Pancreas (tissue), 10 donors: ENCODE measurements at regions not wholly inside any gene's neighbourhood (a gene's known extent, or its start where the extent isn't known, plus 50 kb on each side); places are given as distances from the start of the nearest gene placed in this dataset.

Source experiments
- ATAC-seq, 4 donors: fragments of 200-7000 bp; cut with Tn5 transposase; one replicate each; pipeline versions ENCODE4 v1.8.0 to v1.9.1; 2020; ENCODE audit warnings: mild to moderate bottlenecking in 4 of 4, moderate library complexity in 4 of 4
- DNase-seq, 6 donors: peaks; one replicate each; pipeline ENCODE4 v3.0.0-alpha.2; 2020
- FAIRE-seq: peaks from 2 replicates; lab custom pipeline; 2012; peaks lifted over from hg19 to GRCh38; lab: Jason Lieb, UNC
- H3K27ac ChIP-seq, 4 donors: fragments of 200-600 bp; sonication (generic); 1 replicate in 3 of 4; 2 replicates in 1 of 4; pipeline versions ENCODE4 v1.5.0 to v1.8.0; 2020
- H3K27me3 ChIP-seq, 4 donors: fragments of 200-600 bp; one replicate each; pipeline ENCODE4 v1.8.0; 2021
- H3K36me3 ChIP-seq, 3 donors: fragments of 200-600 bp; sonication (generic) in 1 of 3; one replicate each; pipeline versions ENCODE4 v1.5.0 to v1.8.0; 2020 to 2021
- H3K4me1 ChIP-seq, 3 donors: fragments of 200-600 bp; one replicate each; pipeline ENCODE4 v1.8.0; 2021
- H3K4me3 ChIP-seq, 4 donors: fragments of 200-600 bp; sonication (generic) in 2 of 4; one replicate each; pipeline versions ENCODE4 v1.5.0 to v1.8.0; 2020 to 2021
- H3K9me3 ChIP-seq, 4 donors: fragments of 200-600 bp; one replicate each; pipeline ENCODE4 v1.8.0; 2021
- WGBS, 2 donors: extraction: QIAGEN DNeasy Blood & Tissue Kit; methylation state at CpG; one replicate each; pipeline ENCODE4 v1.1.7; 2013; 5-methylcytosine and 5-hydroxymethylcytosine counted together
- intact Hi-C, 3 donors: fragments of 100-400 bp; cut with DNase I; formaldehyde crosslinking; loops; one replicate each; pipeline versions ENCODE4 v1.11.1 to v1.14.2; 2022
- TF ChIP-seq, protein P1 (sequence below), 4 donors: fragments of 200-600 bp; sonication (generic) in 3 of 4; IDR thresholded peaks; one replicate each; pipeline versions ENCODE4 v1.5.0 to v1.8.0; 2021; ENCODE audit warnings: antibody characterized with exemption in 4 of 4
- donor health status: healthy with polysubstance abuse.
- donor health status: DM: no; HTN: no; CAD: no; lungs with moderate emphysema.
- donor health status: DM: no; HTN: no; CAD: no.
- donor health status: control.
- donor health status: control.
- donor health status: Bipolar disorder and iron deficiency.
- donor health status: DM: yes; HTN: yes; CAD: no.
- donor health status: DM: no; HTN: no; CAD: no.
- donor health status: DM: no; HTN: no; CAD: no.
- donor health status: DM: yes; HTN: yes; CAD: no.

DNA sequence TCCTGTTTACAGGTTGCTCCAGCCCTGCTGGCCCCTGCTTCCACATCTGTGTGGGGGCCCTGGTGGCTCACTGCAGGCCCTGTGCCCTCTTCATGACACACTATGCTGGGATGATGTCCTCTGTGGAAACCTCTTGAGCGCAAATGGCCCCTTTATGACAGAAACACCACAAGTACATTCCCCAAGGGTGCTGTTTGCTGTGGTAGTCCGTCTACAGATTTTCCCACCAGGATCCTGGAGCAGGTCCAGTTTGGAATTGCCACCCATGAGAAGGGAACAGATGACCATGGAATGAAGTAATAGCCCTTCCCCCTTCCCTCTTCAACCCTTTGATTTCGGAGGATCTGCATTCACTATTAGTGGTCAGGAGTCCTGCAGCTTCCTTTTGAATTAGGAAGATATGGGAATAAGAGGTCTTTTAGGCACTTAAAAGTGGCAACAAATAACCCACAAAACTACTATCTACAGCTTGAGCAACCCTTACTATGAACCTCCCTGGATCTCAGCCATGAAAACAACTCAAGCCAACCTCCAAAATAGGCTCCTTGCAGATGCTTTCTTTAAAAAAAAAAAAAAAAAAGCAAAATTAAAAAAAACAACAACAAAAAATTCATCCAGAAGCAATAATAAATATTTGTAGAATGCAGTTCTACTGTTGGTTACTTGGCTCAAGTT lies 121.9 kb upstream of the TSPAN2 start:
- intact Hi-C loops, result no loop called here
- Histone ChIP-seq H3K27me3 (no peaks in the 10 kb centered on the region), H3K4me3 (no peak overlapping the region), H3K4me1 (peaks cover 0 to 10% (median 4%) of the 10 kb centered on the region in 3 donors), H3K36me3 (no peaks in the 10 kb centered on the region), H3K27ac (no peak overlapping the region), H3K9me3 (no peaks in the 10 kb centered on the region)
- WGBS, 2 donors, result 26 to 39% methylated on average over 3 of the region's 3 CpGs
- peak in 4 of 6 donors; percentile 60 to 76 (median 72) for DNase-seq
- peak; percentile 86 to 97 (median 94) for ATAC-seq
- FAIRE-seq, result no peak
- TF ChIP-seq, protein P1, sequence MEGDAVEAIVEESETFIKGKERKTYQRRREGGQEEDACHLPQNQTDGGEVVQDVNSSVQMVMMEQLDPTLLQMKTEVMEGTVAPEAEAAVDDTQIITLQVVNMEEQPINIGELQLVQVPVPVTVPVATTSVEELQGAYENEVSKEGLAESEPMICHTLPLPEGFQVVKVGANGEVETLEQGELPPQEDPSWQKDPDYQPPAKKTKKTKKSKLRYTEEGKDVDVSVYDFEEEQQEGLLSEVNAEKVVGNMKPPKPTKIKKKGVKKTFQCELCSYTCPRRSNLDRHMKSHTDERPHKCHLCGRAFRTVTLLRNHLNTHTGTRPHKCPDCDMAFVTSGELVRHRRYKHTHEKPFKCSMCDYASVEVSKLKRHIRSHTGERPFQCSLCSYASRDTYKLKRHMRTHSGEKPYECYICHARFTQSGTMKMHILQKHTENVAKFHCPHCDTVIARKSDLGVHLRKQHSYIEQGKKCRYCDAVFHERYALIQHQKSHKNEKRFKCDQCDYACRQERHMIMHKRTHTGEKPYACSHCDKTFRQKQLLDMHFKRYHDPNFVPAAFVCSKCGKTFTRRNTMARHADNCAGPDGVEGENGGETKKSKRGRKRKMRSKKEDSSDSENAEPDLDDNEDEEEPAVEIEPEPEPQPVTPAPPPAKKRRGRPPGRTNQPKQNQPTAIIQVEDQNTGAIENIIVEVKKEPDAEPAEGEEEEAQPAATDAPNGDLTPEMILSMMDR (IDR thresholded peaks at IDR 0.05), result no peak

- Histone ChIP-seq H3K4me1 (peaks cover 0 to 10% (median 4%) of the 10 kb centered on the region in 3 donors), H3K27me3 (no peaks in the 10 kb centered on the region), H3K4me3 (no peak overlapping the region), H3K9me3 (no peaks in the 10 kb centered on the region), H3K36me3 (no peaks in the 10 kb centered on the region), H3K27ac (no peak overlapping the region)
- FAIRE-seq (no peak), DNase-seq (no peak), ATAC-seq (no peak)
- WGBS, 2 donors, result 88 to 97% methylated on average over 4 of the region's 4 CpGs
- intact Hi-C loops, result no loop called here
- TF ChIP-seq, protein P1 (IDR thresholded peaks at IDR 0.05), result no peak
Observed at GRCh38 chr1:115210302-115210711, 121.0 kb upstream of the TSPAN2 start.

DNA sequence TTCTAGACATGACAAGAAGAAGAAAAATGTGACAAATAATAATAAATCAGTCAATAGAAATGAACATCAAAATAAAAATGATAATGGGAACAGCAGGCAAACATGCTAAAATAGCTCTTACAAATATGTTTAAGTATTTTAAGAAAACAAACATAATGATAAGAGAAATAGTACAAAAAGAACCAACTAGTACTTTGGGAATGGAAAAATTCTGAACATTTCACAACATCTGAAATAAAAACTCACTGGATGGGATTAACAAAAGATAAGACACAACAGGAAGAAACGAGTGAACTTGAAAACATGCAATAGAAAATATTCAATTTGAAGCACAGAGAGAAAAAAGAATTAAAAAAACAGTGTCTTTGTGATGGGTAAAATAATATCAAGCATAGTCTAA lies 115.2 kb upstream of the TSPAN2 start:
- no peaks in the 10 kb centered on the region for H3K36me3 ChIP-seq
- H3K27ac ChIP-seq, result no peak overlapping the region
- TF ChIP-seq, protein P1 (IDR thresholded peaks at IDR 0.05), result no peak
- H3K4me1 ChIP-seq, result no peaks in the 10 kb centered on the region
- intact Hi-C loops, result no loop called here
- no peaks in the 10 kb centered on the region for H3K27me3 ChIP-seq
- WGBS, 2 donors, result 50 to 77% methylated on average over 1 of the region's 1 CpG
- no peaks in the 10 kb centered on the region for H3K9me3 ChIP-seq
- ATAC-seq (no peak), FAIRE-seq (no peak), DNase-seq (no peak)
- H3K4me3 ChIP-seq, result no peak overlapping the region

DNA sequence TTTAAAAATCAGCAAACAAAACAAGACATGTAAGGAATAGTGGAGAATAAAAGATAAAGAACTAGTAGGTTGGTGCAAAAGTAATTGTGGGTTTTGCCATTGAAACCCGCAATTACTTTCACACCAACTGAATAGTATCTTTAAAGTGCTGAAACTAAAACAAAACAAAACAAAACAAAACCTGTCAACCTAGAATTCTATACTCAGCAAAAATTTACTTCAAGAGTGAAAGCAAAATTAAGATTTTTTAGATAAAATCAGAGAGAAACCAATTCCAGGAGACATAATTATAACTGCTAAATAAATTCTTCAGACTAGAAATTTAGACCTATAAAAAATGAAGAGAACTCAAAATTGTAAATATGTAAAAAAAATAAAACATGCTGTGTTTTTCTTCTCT lies 114.0 kb upstream of the TSPAN2 start:
- Histone ChIP-seq H3K9me3 (no peaks in the 10 kb centered on the region), H3K27me3 (no peaks in the 10 kb centered on the region), H3K36me3 (no peaks in the 10 kb centered on the region), H3K4me3 (no peak overlapping the region), H3K27ac (no peak overlapping the region), H3K4me1 (peaks cover 0 to 6% (median 0%) of the 10 kb centered on the region in 3 donors)
- intact Hi-C loops, result no loop called here
- TF ChIP-seq, protein P1 (IDR thresholded peaks at IDR 0.05), result no peak
- ATAC-seq, result no peak
- WGBS, 2 donors, result 92 to 95% methylated on average over 1 of the region's 1 CpG
- no peak for DNase-seq
- no peak for FAIRE-seq

DNA sequence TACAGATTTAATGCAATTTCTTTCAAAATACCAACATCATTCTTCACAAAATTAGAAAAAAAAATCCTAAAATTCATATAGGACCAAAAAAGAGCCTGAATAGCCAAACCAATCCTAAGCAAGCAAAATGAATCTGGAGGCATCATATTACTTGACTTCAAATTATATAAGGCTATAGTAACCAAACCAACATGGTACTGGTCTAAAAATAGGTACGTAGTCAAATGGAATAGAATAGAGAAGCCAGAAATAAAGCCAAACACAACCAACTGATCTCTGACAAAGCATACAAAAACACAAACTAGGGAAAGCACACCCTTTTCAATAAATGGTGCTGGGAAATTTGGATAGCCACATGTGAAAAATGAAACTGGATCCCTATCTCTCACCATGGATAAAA lies 112.3 kb upstream of the TSPAN2 start:
- Histone ChIP-seq H3K9me3 (no peaks in the 10 kb centered on the region), H3K27me3 (no peaks in the 10 kb centered on the region), H3K27ac (no peak overlapping the region), H3K4me1 (peaks cover 0 to 8% (median 0%) of the 10 kb centered on the region in 3 donors), H3K4me3 (no peak overlapping the region), H3K36me3 (no peaks in the 10 kb centered on the region)
- TF ChIP-seq, protein P1 (IDR thresholded peaks at IDR 0.05), result no peak
- intact Hi-C loops, result no loop called here
- 87 to 96% methylated on average over 1 of the region's 1 CpG for WGBS, 2 donors
- no peak for FAIRE-seq
- ATAC-seq, result no peak
- no peak for DNase-seq
